Natural killer cell treated with Interleukin-12 subunit alpha and Interleukin-12 subunit beta and Interleukin-15 and Interleukin-18, amount 100 ng/mL, for 72 hours (primary cell): ENCODE measurements at regions not wholly inside any gene's neighbourhood (a gene's known extent, or its start where the extent isn't known, plus 50 kb on each side); places are given as distances from the start of the nearest gene placed in this dataset.
"Not testable (repeated sequence)": the region's sequence is repeated elsewhere in the genome, so short reads cannot be mapped to it uniquely, and the experiment has no call there.

Experiments
- ATAC-seq, 2 donors: fragments of 150-1000 bp; cut with Tn5 transposase in 1 of 2; sonication (Bioruptor Pico), chemical (Tn5 transposase) in 1 of 2; 2 replicates each; pipeline ENCODE4 v1.10.0; 2021
- DNase-seq: peaks from one replicate; pipeline ENCODE4 v3.0.0; 2022; ENCODE audit warnings: low spot score
- H3K27ac Mint-ChIP-seq, 2 donors: 1 replicate in 1 of 2; 2 replicates in 1 of 2; pipeline ENCODE4 v1.8.0; 2022; ENCODE audit warnings: mixed read lengths in 2 of 2, mild to moderate bottlenecking in 1 of 2, moderate library complexity in 1 of 2
- H3K27me3 Mint-ChIP-seq, 2 donors: 1 replicate in 1 of 2; 2 replicates in 1 of 2; pipeline ENCODE4 v1.8.0; 2022; ENCODE audit warnings: mixed read lengths in 2 of 2
- H3K36me3 Mint-ChIP-seq: one replicate; pipeline ENCODE4 v1.8.0; 2022; ENCODE audit warnings: mixed read lengths
- H3K4me1 Mint-ChIP-seq, 2 donors: 1 replicate in 1 of 2; 2 replicates in 1 of 2; pipeline ENCODE4 v1.8.0; 2022; ENCODE audit warnings: low read depth in 2 of 2, mixed read lengths in 2 of 2, mild to moderate bottlenecking in 1 of 2
- H3K4me3 Mint-ChIP-seq: one replicate; pipeline ENCODE4 v1.8.0; 2022; ENCODE audit warnings: mixed read lengths
- H3K9me3 Mint-ChIP-seq: 2 replicates; pipeline ENCODE4 v1.8.0; 2022; ENCODE audit warnings: mixed read lengths

DNA sequence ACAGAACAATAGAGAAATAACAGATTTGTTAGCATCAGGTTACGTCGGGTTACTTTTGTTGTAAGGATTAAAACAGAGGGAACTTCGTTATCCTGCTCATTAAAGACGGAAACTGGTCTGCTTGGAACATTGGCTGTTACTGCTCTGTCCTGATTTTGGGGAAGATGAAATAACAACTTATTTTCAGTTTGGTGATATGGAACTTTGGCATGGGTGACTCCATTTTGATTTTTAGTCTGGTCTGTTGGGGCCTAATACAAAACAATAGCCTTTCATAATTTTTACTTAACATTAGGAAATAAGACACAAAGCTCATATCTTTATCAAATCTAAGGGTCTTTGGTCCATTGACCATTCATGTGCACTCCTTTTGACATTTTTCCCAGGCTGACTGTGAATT, 220.5 kb upstream of the DUSP10 start:
- peaks cover 13 to 14% of the 10 kb centered on the region in 2 donors for H3K4me1 Mint-ChIP-seq
- peak overlapping the region; percentile 11 for H3K4me3 Mint-ChIP-seq
- H3K27ac Mint-ChIP-seq, result peak overlapping the region; percentile 11 to 26

DNA sequence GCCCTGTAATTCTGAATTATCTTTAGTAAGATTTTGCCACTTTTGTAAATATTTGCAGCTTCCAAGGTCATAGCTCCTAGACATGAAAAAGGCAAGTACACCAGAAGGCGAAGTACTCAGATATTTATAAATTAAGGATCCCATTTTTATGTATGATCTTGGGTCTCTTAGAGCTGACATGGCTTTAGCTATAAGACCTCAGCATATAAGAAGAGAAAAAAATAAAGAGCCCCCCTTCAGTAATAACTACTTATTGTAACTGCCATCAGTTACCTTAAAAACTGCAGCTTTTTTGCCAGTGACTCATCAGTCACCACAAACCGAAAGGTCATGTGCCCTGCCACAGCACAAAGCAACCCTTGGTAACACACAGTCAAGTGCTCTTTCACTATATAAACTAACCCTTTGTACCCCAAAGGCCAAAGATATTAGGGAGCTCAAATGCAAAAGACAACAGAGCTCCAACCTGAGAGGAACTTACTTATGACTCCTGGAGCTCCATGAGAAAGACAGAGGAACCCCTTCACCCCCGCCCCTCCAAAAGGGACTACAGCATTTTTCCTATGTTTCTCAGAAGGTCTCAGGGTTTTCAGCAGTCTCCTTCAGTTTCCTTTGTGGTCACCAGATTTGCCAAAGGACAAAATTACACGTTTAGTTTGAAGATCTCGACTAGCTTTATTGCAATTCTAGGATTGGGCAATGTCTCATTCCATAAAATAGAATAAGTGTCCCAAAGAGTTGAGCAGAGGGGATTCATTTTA, 219.8 kb upstream of the DUSP10 start:
- peak overlapping the region; percentile 11 for H3K4me3 Mint-ChIP-seq
- ATAC-seq (peak; percentile 86 to 88), DNase-seq (peak; percentile 79)
- no peaks in the 10 kb centered on the region for H3K9me3 Mint-ChIP-seq
- H3K36me3 Mint-ChIP-seq, result no peaks in the 10 kb centered on the region
- no peaks in the 10 kb centered on the region for H3K27me3 Mint-ChIP-seq
- peaks cover 14 to 17% of the 10 kb centered on the region in 2 donors for H3K4me1 Mint-ChIP-seq
- H3K27ac Mint-ChIP-seq, result peak overlapping the region; percentile 11 to 26

More for the DNA sequence above, 220.5 kb upstream of the DUSP10 start:
- ATAC-seq (no peak), DNase-seq (no peak)
- H3K36me3 Mint-ChIP-seq, result no peaks in the 10 kb centered on the region
- no peaks in the 10 kb centered on the region for H3K9me3 Mint-ChIP-seq
- H3K27me3 Mint-ChIP-seq, result no peaks in the 10 kb centered on the region

DNA sequence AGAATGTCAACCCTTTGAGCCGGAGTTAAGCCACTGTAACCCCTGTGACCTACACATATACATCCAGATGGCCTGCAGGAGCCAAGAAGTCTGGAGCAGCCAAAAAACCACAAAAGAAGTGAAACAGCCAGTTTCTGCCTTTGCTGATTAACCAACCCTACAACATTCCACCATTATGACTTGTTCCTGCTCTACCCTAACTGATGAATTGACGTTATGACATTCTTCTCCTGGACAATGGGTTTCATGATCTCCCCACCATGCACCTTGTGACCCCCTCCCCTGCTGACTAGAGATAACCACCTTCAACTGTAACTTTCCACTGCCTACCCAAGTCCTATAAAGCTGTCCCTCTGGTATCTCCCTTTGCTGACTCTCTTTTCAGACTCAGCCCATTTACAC, 216.3 kb upstream of the DUSP10 start:
- DNase-seq, H3K27me3 Mint-ChIP-seq, H3K9me3 Mint-ChIP-seq, H3K4me3 Mint-ChIP-seq, H3K36me3 Mint-ChIP-seq, ATAC-seq, H3K27ac Mint-ChIP-seq: not testable (repeated sequence)
- peaks cover 14 to 19% of the 10 kb centered on the region in 2 donors for H3K4me1 Mint-ChIP-seq

DNA sequence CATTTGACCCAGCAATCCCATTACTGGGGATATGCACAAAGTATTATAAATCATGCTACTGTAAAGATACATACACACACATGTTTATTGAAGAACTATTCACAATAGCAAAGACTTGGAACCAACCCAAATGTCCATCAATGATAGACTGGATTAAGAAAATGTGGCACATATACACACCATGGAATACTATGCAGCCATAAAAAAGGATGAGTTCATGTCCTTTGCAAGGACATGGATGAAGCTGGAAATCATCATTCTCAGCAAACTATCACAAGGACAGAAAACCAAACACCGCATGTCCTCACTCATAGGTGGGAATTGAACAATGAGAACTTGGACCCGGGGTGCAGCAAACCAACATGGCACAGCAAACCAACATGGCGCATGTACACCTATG, 215.5 kb upstream of the DUSP10 start:
- H3K27me3 Mint-ChIP-seq, DNase-seq, H3K27ac Mint-ChIP-seq, H3K36me3 Mint-ChIP-seq, H3K4me3 Mint-ChIP-seq, ATAC-seq, H3K9me3 Mint-ChIP-seq: not testable (repeated sequence)
- H3K4me1 Mint-ChIP-seq, result peaks cover 14 to 16% of the 10 kb centered on the region in 2 donors

DNA sequence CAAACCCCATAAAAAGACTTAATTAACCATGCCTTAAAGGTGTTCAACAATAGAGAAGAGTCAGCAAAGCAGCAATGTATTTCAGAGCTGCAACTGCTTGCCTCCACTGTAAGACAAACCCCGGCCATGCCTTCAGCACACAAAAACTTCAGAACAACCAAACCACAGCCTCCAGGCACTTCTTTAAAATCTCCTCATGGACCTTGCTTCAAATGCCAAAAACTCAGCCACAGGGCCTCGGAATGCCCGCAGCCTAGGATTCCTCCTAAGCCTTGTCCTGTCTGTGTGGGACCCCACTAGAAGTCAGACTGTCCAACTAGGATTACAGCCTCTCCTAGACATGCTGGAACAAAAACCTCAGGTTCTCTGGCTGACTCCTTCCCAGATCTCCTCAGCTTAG, 208.1 kb upstream of the DUSP10 start:
- H3K27ac Mint-ChIP-seq, result no peak overlapping the region
- peaks cover 0 to 7% of the 10 kb centered on the region in 2 donors for H3K4me1 Mint-ChIP-seq
- DNase-seq (no peak), ATAC-seq (no peak)
- no peak overlapping the region for H3K4me3 Mint-ChIP-seq
- H3K36me3 Mint-ChIP-seq, result peaks cover 16% of the 10 kb centered on the region
- peaks cover 4% of the 10 kb centered on the region for H3K9me3 Mint-ChIP-seq
- peaks cover 9 to 11% of the 10 kb centered on the region in 2 donors for H3K27me3 Mint-ChIP-seq

DNA sequence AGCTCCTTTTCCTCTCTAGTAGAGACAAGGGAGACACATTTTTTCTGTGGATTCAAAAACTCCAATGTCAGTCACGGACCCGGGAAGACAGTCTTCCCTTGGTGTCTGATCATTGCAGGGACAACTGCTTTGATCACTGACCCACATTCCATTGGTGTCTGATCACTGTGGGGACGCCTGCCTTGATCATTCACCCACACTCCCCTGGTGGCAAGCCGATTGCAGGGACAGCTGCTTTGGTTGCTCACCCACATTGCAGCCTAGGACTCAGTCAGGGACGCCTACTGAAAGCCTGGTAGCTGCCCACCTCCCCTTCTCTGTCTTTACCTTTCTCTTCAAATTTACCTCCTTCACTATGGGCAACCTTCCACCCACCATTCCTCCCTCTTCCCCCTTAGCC, 206.6 kb upstream of the DUSP10 start:
- DNase-seq, result no peak

DNA sequence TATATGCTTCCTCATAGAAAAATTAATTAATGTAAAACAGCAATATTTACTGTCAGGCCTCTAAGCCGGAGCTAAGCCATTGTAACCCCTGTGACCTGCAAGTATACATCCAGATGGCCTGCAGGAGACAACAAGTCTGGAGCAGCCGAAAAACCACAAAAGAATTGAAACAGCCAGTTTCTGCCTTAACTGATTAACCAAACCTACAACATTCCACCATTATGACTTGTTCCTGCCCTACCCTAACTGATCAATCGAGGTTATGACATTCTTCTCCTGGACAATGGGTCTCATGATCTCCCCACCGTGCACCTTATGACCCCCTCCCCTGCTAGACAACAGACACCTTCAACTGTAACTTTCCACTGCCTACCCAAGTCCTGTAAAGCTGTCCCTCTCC, 205.8 kb upstream of the DUSP10 start:
- H3K4me1 Mint-ChIP-seq, result peaks cover 0 to 7% of the 10 kb centered on the region in 2 donors
- no peak overlapping the region for H3K4me3 Mint-ChIP-seq
- H3K9me3 Mint-ChIP-seq, result peaks cover 12% of the 10 kb centered on the region
- DNase-seq, result no peak
- ATAC-seq, result no peak
- H3K27ac Mint-ChIP-seq, result no peak overlapping the region
- H3K36me3 Mint-ChIP-seq, result peaks cover 23% of the 10 kb centered on the region
- peaks cover 9 to 11% of the 10 kb centered on the region in 2 donors for H3K27me3 Mint-ChIP-seq

More for the DNA sequence above, 206.6 kb upstream of the DUSP10 start:
- ATAC-seq, result no peak
- Mint-ChIP-seq H3K36me3 (peaks cover 23% of the 10 kb centered on the region), H3K4me1 (peaks cover 0 to 7% of the 10 kb centered on the region in 2 donors), H3K9me3 (peaks cover 12% of the 10 kb centered on the region), H3K4me3 (no peak overlapping the region), H3K27ac (no peak overlapping the region), H3K27me3 (peaks cover 9 to 11% of the 10 kb centered on the region in 2 donors)

DNA sequence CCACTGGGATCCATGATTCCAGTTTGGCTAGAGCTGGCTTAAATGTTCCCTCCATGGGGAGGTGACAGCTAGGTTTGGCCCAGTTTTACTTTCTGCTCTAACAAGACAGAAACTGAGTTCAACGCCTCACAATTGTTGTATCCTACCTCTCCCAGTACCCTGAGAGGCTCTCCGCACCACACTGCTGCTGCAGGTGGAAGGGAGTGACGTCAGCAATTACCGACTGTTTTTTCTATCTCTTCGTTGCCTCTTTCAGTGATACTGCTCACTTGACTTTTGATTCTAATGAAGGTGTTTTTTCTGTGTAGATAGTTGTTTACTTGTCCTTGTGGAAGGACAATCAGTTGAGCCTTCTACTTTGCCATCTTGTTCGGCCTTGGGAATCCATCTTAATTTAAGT, 204.9 kb upstream of the DUSP10 start:
- H3K4me1 Mint-ChIP-seq, result peaks cover 0 to 7% of the 10 kb centered on the region in 2 donors

DNA sequence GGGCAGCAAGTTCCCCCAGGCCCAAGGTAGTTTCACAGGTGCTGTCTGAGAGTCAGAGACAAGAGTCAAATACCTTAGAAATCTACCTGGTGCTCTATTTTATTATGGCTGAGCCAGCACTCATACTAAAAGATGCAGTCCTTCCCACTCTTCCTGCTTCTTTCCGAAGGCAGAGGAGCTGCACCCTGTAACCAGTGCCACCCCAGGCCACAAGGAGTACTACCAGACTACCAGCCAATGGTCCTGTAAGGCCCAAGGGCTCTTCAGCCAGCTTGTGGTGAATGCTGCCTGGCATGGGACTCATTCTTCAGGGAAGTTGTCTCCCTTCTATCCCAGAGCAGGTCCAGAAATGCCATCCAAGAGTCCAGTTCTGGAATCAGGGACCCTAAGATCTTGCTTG, 203.8 kb upstream of the DUSP10 start:
- Mint-ChIP-seq H3K27ac (no peak overlapping the region), H3K36me3 (peaks cover 23% of the 10 kb centered on the region)
- ATAC-seq, result no peak

More for the DNA sequence above, 204.9 kb upstream of the DUSP10 start:
- ATAC-seq (no peak), DNase-seq (no peak)
- Mint-ChIP-seq H3K9me3 (peaks cover 12% of the 10 kb centered on the region), H3K27ac (no peak overlapping the region), H3K27me3 (peaks cover 9 to 11% of the 10 kb centered on the region in 2 donors), H3K4me3 (no peak overlapping the region), H3K36me3 (peaks cover 23% of the 10 kb centered on the region)

DNA sequence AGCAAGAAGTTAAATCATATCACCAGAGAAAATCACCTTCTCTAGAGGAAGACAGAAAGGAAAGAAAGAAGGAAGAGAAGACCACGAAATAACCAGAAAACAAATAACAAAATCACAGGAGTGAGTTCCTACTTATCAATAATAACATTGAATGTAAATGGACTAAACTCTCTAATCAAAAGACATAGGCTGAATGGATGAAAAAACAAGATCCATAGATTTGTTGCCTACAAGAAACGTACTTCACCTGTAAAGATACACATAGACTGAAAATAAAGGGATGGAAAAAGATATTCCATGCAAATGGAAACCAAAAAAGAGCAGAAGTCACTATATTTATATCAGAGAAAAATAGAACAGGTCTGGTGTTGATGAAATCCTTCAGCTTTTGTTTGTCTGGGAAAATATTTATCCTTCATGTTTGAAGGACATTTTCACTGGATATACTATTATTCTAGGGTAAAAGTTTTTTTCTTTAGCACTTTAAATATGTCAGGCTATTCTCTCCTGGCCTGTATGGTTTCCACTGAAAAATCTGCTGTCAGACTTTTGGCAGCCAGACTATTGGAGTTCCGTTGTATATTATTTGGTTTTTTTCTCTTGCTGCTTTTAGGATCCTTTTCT, 202.5 kb upstream of the DUSP10 start:
- Mint-ChIP-seq H3K9me3 (peaks cover 12% of the 10 kb centered on the region), H3K36me3 (peaks cover 23% of the 10 kb centered on the region), H3K27me3 (peaks cover 6 to 11% of the 10 kb centered on the region in 2 donors), H3K27ac (no peak overlapping the region), H3K4me3 (no peak overlapping the region), H3K4me1 (peaks cover 4 to 7% of the 10 kb centered on the region in 2 donors)
- ATAC-seq (no peak), DNase-seq (no peak)

More for the DNA sequence above, 203.8 kb upstream of the DUSP10 start:
- Mint-ChIP-seq H3K9me3 (peaks cover 12% of the 10 kb centered on the region), H3K4me3 (no peak overlapping the region), H3K4me1 (peaks cover 0 to 7% of the 10 kb centered on the region in 2 donors), H3K27me3 (peaks cover 7 to 11% of the 10 kb centered on the region in 2 donors)
- no peak for DNase-seq

DNA sequence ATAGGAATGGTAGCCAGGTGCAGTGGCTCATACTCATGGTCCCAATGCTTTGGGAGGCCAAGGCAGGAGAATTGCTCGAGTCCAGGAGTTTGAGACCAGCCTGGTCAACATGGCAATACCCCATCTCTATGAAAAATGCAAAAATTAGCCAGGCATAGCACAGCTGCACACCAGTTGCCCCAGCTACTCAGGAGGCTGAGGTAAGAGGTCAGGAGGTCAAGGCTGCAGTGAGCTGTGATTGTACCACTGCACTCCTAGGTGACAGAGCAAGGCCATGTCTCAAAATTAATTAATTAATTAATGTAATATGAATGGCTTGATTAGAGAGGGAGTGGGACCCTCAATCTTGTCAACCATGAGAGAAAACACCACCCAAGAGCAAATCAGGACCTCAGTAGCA, 198.7 kb upstream of the DUSP10 start:
- peaks cover 15% of the 10 kb centered on the region for H3K36me3 Mint-ChIP-seq
- no peaks in the 10 kb centered on the region for H3K27me3 Mint-ChIP-seq
- H3K4me3 Mint-ChIP-seq, result no peak overlapping the region
- no peak overlapping the region for H3K27ac Mint-ChIP-seq
- DNase-seq, result no peak
- H3K4me1 Mint-ChIP-seq, result peaks cover 0 to 6% of the 10 kb centered on the region in 2 donors
- ATAC-seq, result no peak
- H3K9me3 Mint-ChIP-seq, result peaks cover 10% of the 10 kb centered on the region

DNA sequence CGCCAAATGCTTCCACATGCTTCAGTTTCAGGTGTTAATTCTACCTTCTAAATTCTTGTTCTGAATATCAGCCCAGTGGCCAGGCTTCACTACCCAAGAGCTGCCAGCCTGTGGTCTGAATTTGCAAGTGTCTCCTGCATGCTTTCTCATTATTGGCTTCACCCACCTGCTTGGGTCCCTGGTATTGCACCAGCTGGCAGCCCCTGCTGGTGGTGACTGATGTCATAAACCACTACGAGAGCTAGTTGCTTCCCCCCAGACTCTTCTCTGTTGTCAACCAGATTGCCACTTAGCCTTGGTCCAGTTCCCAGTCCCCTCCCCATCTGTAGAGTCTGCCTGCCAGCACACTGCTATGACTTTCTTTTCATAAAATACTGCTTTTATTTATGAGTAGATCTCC, 197.7 kb upstream of the DUSP10 start:
- ATAC-seq (no peak), DNase-seq (no peak)
- Mint-ChIP-seq H3K9me3 (peaks cover 7% of the 10 kb centered on the region), H3K36me3 (peaks cover 9% of the 10 kb centered on the region), H3K27me3 (no peaks in the 10 kb centered on the region), H3K4me1 (peaks cover 0 to 6% of the 10 kb centered on the region in 2 donors), H3K27ac (no peak overlapping the region), H3K4me3 (no peak overlapping the region)

DNA sequence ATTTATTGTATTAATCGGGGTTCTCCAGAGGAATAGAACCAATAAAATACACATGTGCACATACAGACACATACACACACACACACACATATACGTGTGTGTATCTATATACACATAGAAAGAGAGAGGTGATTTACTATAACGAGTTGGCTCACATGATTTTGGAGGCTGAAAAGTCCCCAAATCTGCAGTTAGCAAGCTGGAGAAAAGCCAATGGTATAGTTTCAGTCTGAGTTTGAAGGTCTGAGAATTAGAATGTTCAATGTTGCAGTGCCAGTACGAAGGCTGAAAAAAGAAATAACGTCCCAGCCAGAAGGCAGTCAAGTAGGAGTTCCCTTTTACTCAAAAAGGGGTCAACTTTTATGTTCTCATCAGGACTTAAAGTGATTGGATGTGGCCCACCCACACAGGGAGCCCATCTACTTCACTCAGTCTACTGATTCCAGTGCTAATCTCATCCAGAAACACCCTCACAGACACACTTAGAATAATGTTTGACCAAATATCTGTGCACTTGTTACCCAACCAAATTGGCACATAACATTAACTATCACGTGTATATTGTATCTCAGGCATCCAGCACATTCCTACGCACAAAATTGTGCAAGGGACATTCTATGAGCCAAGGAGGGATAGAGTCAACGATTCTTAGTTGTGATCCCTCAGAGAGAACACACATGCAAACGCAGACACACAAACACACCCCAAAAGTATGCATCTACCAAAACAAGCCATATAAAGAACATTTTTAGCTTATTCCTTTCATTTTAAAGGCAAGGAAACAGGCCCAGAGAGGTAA, 195.5 kb upstream of the DUSP10 start:
- no peak for DNase-seq
- no peak for ATAC-seq
- H3K4me1 Mint-ChIP-seq, result peaks cover 0 to 6% of the 10 kb centered on the region in 2 donors
- H3K27me3 Mint-ChIP-seq, result no peaks in the 10 kb centered on the region
- no peak overlapping the region for H3K4me3 Mint-ChIP-seq
- H3K36me3 Mint-ChIP-seq, result no peaks in the 10 kb centered on the region
- peaks cover 2% of the 10 kb centered on the region for H3K9me3 Mint-ChIP-seq
- H3K27ac Mint-ChIP-seq, result no peak overlapping the region
